Endodermal cell (in vitro differentiated cells): ENCODE measurements at regions not wholly inside any gene's neighbourhood (a gene's known extent, or its start where the extent isn't known, plus 50 kb on each side); places are given as distances from the start of the nearest gene placed in this dataset.

ENCODE experiments used
- DNase-seq: peaks from one replicate; pipeline ENCODE4 v3.0.0-alpha.2; 2017
- H3K27ac ChIP-seq: 2 replicates; pipeline ENCODE4 v1.5.1; 2013; ENCODE audit warnings: mild to moderate bottlenecking, low read depth, low read length, moderate library complexity
- H3K27me3 ChIP-seq: 2 replicates; pipeline ENCODE4 v1.6.1; 2013; ENCODE audit warnings: mild to moderate bottlenecking, low read length, moderate library complexity; ENCODE audit not compliant: insufficient read depth, control insufficient read depth, poor library complexity, severe bottlenecking
- H3K36me3 ChIP-seq: 2 replicates; pipeline ENCODE4 v1.7.0; 2013; ENCODE audit warnings: mild to moderate bottlenecking, low read length, moderate library complexity; ENCODE audit not compliant: control insufficient read depth, insufficient read depth
- H3K4me1 ChIP-seq: one replicate; pipeline ENCODE4 v1.7.0; 2013; ENCODE audit warnings: low read length; ENCODE audit not compliant: control insufficient read depth, insufficient read depth
- H3K4me3 ChIP-seq: 2 replicates; pipeline ENCODE4 v1.5.1; 2013; ENCODE audit warnings: mild to moderate bottlenecking, low read length, moderate library complexity
- H3K9ac ChIP-seq: 2 replicates; pipeline ENCODE4 v1.6.1; 2013; ENCODE audit warnings: mild to moderate bottlenecking, low read length, moderate library complexity; ENCODE audit not compliant: poor library complexity, severe bottlenecking; ENCODE audit errors: extremely low read depth
- H3K9me3 ChIP-seq: 2 replicates; pipeline ENCODE4 v1.6.1; 2013; ENCODE audit warnings: mild to moderate bottlenecking, low read length, moderate library complexity; ENCODE audit not compliant: control insufficient read depth
- H3K27ac Mint-ChIP-seq: 2 replicates; pipeline ENCODE4 v1.8.0; 2020; ENCODE audit warnings: mixed read lengths
- H3K27me3 Mint-ChIP-seq: 2 replicates; pipeline ENCODE4 v1.8.0; 2021; ENCODE audit warnings: mild to moderate bottlenecking, mixed read lengths; ENCODE audit not compliant: insufficient read depth
- H3K36me3 Mint-ChIP-seq: 2 replicates; pipeline ENCODE4 v1.8.0; 2020; ENCODE audit warnings: low read depth, mixed read lengths
- H3K4me1 Mint-ChIP-seq: 2 replicates; pipeline ENCODE4 v1.8.0; 2020; ENCODE audit warnings: mixed read lengths
- H3K4me3 Mint-ChIP-seq: 2 replicates; pipeline ENCODE4 v1.8.0; 2020; ENCODE audit warnings: mild to moderate bottlenecking, moderate library complexity, mixed read lengths
- H3K9me3 Mint-ChIP-seq: 2 replicates; pipeline ENCODE4 v1.8.0; 2020; ENCODE audit warnings: mild to moderate bottlenecking, mixed read lengths
- WGBS, 2 experiments: methylation state at CpG; one replicate each; pipeline versions ENCODE4 v1.1.5 to v1.1.7; 2013; ENCODE audit warnings: missing lambda C conversion rate in 2 of 2, mixed read lengths in 1 of 2; ENCODE audit not compliant: insufficient coverage in 1 of 2, insufficient read length in 1 of 2; 5-methylcytosine and 5-hydroxymethylcytosine counted together
- TF ChIP-seq, protein P1 (sequence below): fragments of 200-600 bp; sonication (generic); conservative IDR thresholded peaks from 2 replicates; pipeline ENCODE4 v1.5.0; 2021; ENCODE audit warnings: antibody characterized with exemption, mild to moderate bottlenecking

DNA sequence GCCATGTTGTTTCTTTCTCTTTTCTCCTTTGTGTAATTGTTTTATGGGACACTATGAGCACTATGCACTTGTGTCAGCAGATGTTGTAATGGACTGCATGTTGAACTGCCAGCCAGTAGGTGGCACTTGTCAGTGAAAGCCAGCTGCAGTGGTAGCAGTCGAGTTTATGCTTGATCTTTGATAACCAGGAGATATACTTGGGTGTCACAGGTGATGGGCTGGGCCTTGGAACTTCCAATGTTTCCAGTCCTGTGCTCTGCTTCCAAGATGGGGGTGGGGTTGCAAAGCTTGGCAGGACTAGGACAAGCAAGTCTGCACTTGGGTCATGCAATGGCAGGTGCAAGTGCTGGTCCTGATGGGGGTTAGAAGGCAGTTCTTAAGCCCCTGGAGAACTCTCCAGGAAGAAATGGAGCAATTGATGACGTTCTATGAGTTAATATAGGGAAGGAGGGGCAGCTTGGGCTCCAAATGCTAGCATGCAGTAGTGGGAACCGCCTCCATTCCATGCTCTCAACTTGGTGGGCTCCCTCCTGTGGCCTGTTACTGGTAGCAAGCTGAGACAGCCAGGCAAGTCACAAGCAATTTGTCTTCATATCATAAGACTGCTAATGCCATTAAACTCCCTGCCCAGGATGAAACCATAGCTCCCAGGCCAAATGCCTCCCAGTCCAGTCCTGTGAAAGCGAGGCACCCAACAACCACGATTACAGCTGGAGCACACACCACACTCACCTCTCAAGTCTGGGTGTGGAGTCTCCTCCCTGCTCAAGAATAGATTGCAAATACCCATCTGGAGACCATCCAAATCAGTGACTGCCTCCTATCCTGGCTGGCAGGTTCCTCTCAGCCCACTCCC is 287.2 kb downstream of the CGGBP1 start:
- peak; percentile 74 for DNase-seq
- Histone ChIP-seq H3K4me3 (no peak overlapping the region), H3K4me1 (no peaks in the 10 kb centered on the region), H3K27me3 (no peaks in the 10 kb centered on the region), H3K9me3 (peaks cover 3% of the 10 kb centered on the region), H3K36me3 (no peaks in the 10 kb centered on the region), H3K27ac (no peak overlapping the region), H3K9ac (no peak overlapping the region)
- no peaks in the 10 kb centered on the region for H3K9me3 Mint-ChIP-seq
- 68 to 83% methylated on average over 1 to 5 of the region's 5 CpGs for WGBS, 2 experiments
- TF ChIP-seq, protein P1, sequence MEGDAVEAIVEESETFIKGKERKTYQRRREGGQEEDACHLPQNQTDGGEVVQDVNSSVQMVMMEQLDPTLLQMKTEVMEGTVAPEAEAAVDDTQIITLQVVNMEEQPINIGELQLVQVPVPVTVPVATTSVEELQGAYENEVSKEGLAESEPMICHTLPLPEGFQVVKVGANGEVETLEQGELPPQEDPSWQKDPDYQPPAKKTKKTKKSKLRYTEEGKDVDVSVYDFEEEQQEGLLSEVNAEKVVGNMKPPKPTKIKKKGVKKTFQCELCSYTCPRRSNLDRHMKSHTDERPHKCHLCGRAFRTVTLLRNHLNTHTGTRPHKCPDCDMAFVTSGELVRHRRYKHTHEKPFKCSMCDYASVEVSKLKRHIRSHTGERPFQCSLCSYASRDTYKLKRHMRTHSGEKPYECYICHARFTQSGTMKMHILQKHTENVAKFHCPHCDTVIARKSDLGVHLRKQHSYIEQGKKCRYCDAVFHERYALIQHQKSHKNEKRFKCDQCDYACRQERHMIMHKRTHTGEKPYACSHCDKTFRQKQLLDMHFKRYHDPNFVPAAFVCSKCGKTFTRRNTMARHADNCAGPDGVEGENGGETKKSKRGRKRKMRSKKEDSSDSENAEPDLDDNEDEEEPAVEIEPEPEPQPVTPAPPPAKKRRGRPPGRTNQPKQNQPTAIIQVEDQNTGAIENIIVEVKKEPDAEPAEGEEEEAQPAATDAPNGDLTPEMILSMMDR, result peak; percentile 88
- no peaks in the 10 kb centered on the region for H3K4me1 Mint-ChIP-seq
- no peak overlapping the region for H3K27ac Mint-ChIP-seq
- H3K36me3 Mint-ChIP-seq, result no peaks in the 10 kb centered on the region
- no peak overlapping the region for H3K4me3 Mint-ChIP-seq
- H3K27me3 Mint-ChIP-seq, result no peaks in the 10 kb centered on the region

DNA sequence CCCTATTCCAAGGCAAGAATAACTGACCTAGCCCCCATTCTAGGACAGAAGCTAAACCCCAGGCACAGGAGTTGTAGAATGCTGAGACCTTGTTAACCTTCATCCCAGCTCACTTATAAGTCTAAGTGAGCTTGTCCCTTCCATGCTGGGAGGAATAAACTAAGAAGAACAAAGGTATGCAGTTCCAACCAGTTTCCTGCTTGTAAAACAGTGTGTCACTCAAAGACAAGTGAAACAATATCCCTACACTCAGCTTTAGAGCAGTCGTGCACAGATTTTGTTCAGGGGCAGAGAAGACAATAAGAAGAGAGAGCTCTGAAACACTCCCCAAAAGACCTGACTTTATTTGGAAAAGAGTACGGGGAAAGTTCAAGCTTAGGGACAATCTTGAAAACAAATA is 292.1 kb downstream of the CGGBP1 start:
- Mint-ChIP-seq H3K27me3 (no peaks in the 10 kb centered on the region), H3K4me1 (no peaks in the 10 kb centered on the region), H3K4me3 (no peak overlapping the region), H3K36me3 (no peaks in the 10 kb centered on the region), H3K27ac (no peak overlapping the region), H3K9me3 (no peaks in the 10 kb centered on the region)
- Histone ChIP-seq H3K9me3 (no peaks in the 10 kb centered on the region), H3K27ac (peak overlapping the region; percentile 8), H3K4me3 (no peak overlapping the region), H3K27me3 (no peaks in the 10 kb centered on the region), H3K4me1 (no peaks in the 10 kb centered on the region), H3K9ac (no peak overlapping the region), H3K36me3 (no peaks in the 10 kb centered on the region)
- no peak for DNase-seq
- 60 to 90% methylated on average over 1 to 2 of the region's 2 CpGs for WGBS, 2 experiments
- TF ChIP-seq, protein P1, result no peak

DNA sequence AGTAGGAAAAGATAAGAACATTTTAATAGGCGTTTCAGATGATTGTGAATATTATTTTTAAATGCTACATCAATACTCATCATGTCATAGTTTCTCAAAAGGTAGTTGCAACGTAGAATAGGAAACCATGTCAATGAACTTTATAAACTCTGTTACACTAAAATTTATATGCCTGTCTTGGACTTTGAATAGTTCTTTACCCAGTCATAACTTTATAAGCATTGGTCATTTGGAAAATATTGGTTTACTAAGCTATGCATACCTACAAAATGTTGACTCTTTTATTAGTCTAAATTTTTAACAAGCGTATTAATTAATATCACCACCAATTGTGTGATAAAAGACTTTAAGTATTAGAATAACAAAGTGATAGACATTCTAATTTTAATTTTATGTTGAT is 293.5 kb downstream of the CGGBP1 start:
- H3K4me1 ChIP-seq, result no peaks in the 10 kb centered on the region
- TF ChIP-seq, protein P1, result no peak
- H3K9me3 ChIP-seq, result no peaks in the 10 kb centered on the region
- DNase-seq, result no peak
- Mint-ChIP-seq H3K9me3 (no peaks in the 10 kb centered on the region), H3K4me3 (no peak overlapping the region), H3K36me3 (no peaks in the 10 kb centered on the region), H3K4me1 (no peaks in the 10 kb centered on the region), H3K27me3 (no peaks in the 10 kb centered on the region), H3K27ac (no peak overlapping the region)
- H3K36me3 ChIP-seq, result no peaks in the 10 kb centered on the region
- H3K9ac ChIP-seq, result no peak overlapping the region
- H3K27me3 ChIP-seq, result no peaks in the 10 kb centered on the region
- H3K27ac ChIP-seq, result no peak overlapping the region
- 93% methylated on average over 1 of the region's 3 CpGs; no CpG with 5 or more reads in 1 of the 2 experiments for WGBS, 2 experiments
- no peak overlapping the region for H3K4me3 ChIP-seq
